Vagina (tissue), 2 donors: ENCODE measurements at regions not wholly inside any gene's neighbourhood (a gene's known extent, or its start where the extent isn't known, plus 50 kb on each side); places are given as distances from the start of the nearest gene placed in this dataset.

ENCODE experiments used
- CTCF ChIP-seq, 3 experiments: fragments of 450-650 bp in 2 of 3; fragments of 200-600 bp in 1 of 3; sonication (generic) in 1 of 3; IDR thresholded peaks; one replicate each; pipeline ENCODE4 v1.5.1; 2017 to 2019; ENCODE audit warnings: antibody characterized with exemption in 3 of 3, mild to moderate bottlenecking in 2 of 3, moderate library complexity in 2 of 3
- POLR2A ChIP-seq, 2 donors: fragments of 450-650 bp; IDR thresholded peaks; one replicate each; pipeline ENCODE4 v1.6.1; 2017; ENCODE audit warnings: antibody characterized with exemption in 2 of 2, mild to moderate bottlenecking in 2 of 2, moderate library complexity in 2 of 2
- POLR2AphosphoS5 ChIP-seq, 2 donors: sonication (generic); formaldehyde crosslinking; IDR thresholded peaks; one replicate each; pipeline ENCODE4 v1.9.0; 2017; ENCODE audit warnings: antibody characterized with exemption in 2 of 2, mild to moderate bottlenecking in 2 of 2, low read depth in 1 of 2; ENCODE audit not compliant: insufficient read depth in 1 of 2

GRCh38 chr3:153595186-153595815 is 433.3 kb downstream of the RAP2B start:
- TF ChIP-seq CTCF (IDR thresholded peaks at IDR 0.05) (peak in 2 of 3 experiments; percentile 17 to 24), POLR2A (IDR thresholded peaks at IDR 0.05) (no peak), POLR2AphosphoS5 (IDR thresholded peaks at IDR 0.05; ENCODE audit: insufficient read depth in 1 of 2, low read depth in 1 of 2) (no peak)
